ENCODE measurements at regions not wholly inside any gene's neighbourhood (a gene's known extent, or its start where the extent isn't known, plus 50 kb on each side); places are given as distances from the start of the nearest gene placed in this dataset.
"Not testable (repeated sequence)": the region's sequence is repeated elsewhere in the genome, so short reads cannot be mapped to it uniquely, and the experiment has no call there.

DNA sequence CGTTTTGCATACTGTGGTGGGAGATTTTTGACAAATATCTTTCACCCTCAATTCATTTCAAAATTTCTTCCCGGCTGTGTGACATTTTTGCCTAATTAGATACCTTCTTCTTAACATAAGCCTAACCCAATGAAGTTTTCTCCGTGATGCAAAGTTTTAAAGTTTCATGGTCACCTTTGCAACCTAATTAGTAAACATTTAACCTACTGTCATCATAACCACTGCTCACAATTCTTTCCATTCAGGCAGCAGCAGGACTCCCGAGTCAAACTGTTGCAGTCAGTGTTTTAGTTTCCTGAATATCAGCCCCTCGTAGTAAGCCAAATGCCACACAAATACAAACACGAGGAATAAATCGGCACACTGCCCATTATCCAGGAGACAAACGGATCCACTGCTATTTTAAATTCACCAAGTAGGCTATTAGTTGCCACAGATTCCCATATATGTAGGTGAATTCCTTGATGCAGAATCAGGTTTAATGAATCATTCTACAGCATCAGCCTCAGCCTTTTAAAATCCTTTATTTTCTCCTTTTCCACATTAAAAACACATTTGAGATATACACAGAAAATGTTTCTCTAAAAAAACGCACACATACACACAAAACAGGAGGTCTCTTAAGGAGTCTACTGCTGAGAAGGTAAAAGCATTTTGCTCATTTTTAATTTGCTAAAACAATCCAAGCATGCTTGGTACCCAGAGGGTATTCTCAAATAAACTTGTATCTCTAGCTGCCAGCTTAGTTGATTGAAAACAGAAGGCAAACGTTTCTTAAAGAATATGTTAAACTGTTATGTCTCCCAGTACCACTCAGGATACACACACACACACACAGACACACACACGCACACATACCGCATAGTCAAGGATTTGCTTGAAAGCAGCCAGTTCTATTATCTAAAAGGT lies 106.5 kb upstream of the KCTD1 start:
- no peak for DNase-seq (ENCODE audit: low read depth in 3 of 3, low spot score in 2 of 3)

DNA sequence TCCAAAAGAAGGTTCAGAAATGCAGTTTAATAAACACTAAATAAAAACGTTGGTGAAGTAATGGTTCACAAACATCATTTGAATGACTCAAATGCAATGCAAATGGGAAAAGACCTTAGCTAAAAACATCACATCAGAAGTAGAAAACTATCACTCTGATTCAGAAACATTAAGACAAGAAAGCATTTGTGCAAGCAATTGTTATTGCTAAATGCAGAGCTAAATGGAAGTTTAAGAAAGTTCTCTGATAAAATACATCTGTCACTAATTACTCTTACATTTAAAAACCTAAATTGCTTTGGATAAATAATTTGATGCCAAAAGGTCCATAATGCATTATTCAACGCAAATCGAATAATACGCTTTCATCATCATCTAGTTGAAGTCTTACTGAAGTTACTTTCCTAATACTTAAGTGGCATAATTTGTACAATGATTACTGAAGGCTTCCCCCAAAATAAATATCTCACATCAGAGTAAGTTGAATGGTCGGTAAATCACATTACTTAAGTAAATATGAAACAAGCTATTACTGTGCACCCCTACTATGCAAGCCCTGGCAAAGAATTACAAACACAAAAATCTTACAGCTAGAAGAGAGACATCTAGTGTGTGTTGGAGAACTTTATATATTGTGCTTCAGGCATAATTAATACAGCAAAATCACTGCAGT lies 105.7 kb upstream of the KCTD1 start:
- DNase-seq (ENCODE audit: low read depth in 3 of 3, low spot score in 2 of 3): no peak

GRCh38 chr18:26652501-26652900 lies 104.1 kb upstream of the KCTD1 start:
- DNase-seq (ENCODE audit: low read depth in 3 of 3, low spot score in 2 of 3): no peak

- no peak for DNase-seq (ENCODE audit: low read depth in 3 of 3, low spot score in 2 of 3)
These were observed 102.2 kb upstream of the KCTD1 start for GRCh38 chr18:26650310-26651268.

GRCh38 chr18:26649193-26649543 lies 100.8 kb upstream of the KCTD1 start:
- DNase-seq (ENCODE audit: low read depth in 3 of 3, low spot score in 2 of 3): no peak

GRCh38 chr18:26648509-26649192 lies 100.3 kb upstream of the KCTD1 start:
- DNase-seq (ENCODE audit: low read depth in 3 of 3, low spot score in 2 of 3): no peak

DNA sequence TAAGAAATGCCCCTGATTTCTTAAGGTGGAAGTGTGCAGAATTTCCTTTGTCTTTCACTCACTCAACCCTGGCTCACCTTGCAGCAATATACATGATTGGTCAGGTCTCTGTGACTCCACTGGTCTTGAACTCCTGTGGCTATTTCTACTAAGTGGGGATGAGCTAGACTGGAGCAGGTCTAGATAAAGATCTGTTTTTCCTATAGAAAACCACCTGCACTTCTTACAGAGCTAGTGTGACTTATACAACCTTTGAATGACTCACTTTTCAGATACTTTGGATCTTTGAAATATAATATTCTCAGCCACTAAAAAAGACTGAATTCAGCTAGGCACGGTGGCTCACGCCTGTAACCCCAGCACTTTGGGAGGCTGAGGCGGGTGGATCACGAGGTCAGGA lies 98.5 kb upstream of the KCTD1 start:
- no peak for DNase-seq (ENCODE audit: low read depth in 3 of 3, low spot score in 2 of 3)

- DNase-seq (ENCODE audit: low read depth in 3 of 3, low spot score in 2 of 3): no peak
These were observed 94.3 kb upstream of the KCTD1 start for GRCh38 chr18:26642440-26643348.

- DNase-seq (ENCODE audit: low read depth in 3 of 3, low spot score in 2 of 3): no peak
These were observed 92.2 kb upstream of the KCTD1 start for GRCh38 chr18:26640541-26640940.

DNA sequence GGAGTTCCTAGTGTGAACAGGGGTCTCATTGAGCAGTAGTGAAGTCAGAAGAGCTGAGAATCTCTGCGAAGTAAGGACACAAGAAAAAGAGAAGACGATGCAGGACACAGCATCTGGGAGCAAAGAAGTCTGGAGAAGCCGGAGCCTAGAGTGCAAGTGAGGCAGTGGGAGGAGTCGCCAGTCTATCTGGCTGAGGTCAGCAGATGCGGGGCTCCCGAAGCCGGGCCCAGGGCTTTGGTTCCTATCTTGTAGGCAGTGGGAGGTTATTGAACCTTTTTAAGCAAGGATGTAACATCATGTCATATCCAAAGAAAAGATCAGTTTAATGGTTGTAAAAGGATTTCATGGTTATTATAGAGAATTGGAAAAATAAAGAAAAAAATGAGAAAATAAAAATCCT lies 90.8 kb upstream of the KCTD1 start:
- DNase-seq (ENCODE audit: low read depth in 3 of 3, low spot score in 2 of 3): no peak

DNA sequence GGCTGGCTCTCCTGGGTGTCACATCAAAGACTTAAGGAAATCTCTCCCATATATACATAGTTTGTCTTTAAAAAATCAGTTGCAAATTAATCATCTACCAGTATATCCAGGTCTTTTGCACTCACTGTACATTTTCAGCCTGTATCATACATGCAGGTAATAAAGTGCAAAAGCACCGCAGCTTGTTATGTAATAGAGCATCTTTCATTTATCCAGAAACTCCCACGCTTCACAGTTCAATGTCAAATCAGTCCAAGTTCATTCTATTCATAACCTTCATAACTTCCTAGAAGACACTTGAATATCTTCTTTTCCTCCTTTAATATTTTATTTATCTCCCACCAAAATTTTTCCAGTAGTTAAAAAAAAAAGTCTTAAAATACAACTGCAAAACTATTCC lies 89.6 kb upstream of the KCTD1 start:
- DNase-seq (ENCODE audit: low read depth in 3 of 3, low spot score in 2 of 3): no peak

DNA sequence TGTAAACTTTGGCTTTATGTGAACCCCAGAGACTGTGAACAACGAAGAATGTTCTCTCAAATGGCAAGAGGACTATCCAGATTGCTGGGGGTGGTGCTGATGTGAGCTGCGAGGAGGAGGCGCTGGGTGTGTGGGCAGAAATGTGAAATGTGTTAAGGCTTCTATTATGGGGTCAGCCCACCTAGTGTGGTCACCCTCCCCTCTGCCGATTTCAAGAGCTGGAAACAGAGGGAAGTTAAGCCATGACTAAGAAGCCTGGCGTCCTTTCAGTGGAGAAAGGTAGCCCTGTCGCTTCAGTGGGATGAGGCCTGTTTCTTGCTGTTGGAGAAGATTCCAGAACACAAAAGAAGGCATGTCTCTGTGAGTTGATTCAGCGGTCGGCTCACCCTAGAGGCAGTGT lies 89.0 kb upstream of the KCTD1 start:
- DNase-seq (ENCODE audit: low read depth in 3 of 3, low spot score in 2 of 3): no peak

DNA sequence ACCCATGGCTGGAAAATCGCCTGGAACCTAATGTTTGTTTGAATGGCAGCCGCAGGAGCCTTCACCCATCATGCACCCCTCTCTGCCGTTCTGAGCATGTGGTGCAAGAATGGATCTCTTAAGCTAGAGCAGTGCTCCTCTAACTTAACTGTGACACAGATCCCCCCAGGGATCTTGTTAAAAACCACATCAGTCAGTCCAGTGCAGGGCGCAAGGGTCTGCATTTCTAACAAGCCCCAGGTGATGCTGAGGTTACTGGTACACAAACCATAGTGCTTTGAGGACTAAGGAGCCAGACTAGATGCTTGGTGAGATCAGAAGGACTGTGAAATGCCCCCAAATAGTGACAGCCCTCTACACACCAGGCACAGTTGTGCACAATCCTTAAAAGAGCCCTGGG lies 87.1 kb upstream of the KCTD1 start:
- no peak for DNase-seq (ENCODE audit: low read depth in 3 of 3, low spot score in 2 of 3)

- DNase-seq (ENCODE audit: low read depth in 3 of 3, low spot score in 2 of 3): no peak
These were observed 86.3 kb upstream of the KCTD1 start for GRCh38 chr18:26634631-26635030.

GRCh38 chr18:26631135-26631534 lies 82.8 kb upstream of the KCTD1 start:
- no peak for DNase-seq (ENCODE audit: low read depth in 3 of 3, low spot score in 2 of 3)

GRCh38 chr18:26630596-26630995 lies 82.2 kb upstream of the KCTD1 start:
- no peak for DNase-seq (ENCODE audit: low read depth in 3 of 3, low spot score in 2 of 3)

DNA sequence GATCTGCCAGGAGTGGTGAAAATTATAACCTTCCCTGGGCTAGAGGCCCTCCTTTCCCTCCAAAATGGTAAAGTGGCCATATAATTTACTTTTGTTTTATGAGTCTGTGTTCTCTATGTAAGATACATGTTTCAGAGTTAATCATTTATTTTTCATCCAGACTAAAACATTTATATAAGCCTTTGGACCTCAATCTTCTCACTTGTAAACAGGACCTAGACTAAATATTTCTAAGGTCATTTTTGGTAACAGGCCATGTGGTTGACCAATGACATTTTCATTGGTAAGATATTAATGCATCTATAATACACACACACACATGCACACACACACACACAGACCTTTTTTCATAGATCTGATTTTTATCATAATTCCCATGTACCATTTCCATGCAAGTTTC lies 79.7 kb upstream of the KCTD1 start:
- no peak for DNase-seq (ENCODE audit: low read depth in 3 of 3, low spot score in 2 of 3)

- no peak for DNase-seq (ENCODE audit: low read depth in 3 of 3, low spot score in 2 of 3)
These were observed 76.1 kb upstream of the KCTD1 start for GRCh38 chr18:26624443-26624842.

GRCh38 chr18:26623314-26623713 lies 75.0 kb upstream of the KCTD1 start:
- not testable (repeated sequence) for DNase-seq (ENCODE audit: low read depth in 3 of 3, low spot score in 2 of 3)
